Hypothalamus (tissue), 51 donors: ENCODE measurements at regions not wholly inside any gene's neighbourhood (a gene's known extent, or its start where the extent isn't known, plus 50 kb on each side); places are given as distances from the start of the nearest gene placed in this dataset.

Source experiments
- DNase-seq, 51 donors: peaks; one replicate each; lab custom pipeline; 2025; lab: John Stamatoyannopoulos, UW

DNA sequence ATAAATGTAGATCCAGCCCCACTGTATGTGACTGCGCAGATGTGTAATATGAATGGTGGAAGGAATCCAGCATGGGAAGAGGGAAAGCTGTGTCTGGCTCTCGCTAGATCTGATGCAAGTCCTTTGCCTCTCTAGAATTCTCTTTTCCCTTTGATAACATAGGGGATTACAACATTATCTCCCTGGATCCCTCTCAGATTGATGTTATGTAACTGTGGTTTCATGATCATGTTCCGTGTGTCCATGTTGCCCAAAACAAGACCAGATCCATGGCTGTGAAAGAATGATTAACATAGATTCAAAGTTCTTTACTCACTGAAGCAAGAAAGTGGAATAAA, 184.0 kb upstream of the UBL3 start:
- peak in 2 of 51 donors; percentile 3 to 53 for DNase-seq

GRCh38 chr13:30033681-30034457, 183.5 kb upstream of the UBL3 start:
- DNase-seq = peak in 5 of 51 donors; percentile 7 to 53 (median 16)

- no peak for DNase-seq
Observed at GRCh38 chr13:30032263-30032662, 181.8 kb upstream of the UBL3 start.

GRCh38 chr13:30031488-30031887, 181.1 kb upstream of the UBL3 start:
- no peak for DNase-seq

DNA sequence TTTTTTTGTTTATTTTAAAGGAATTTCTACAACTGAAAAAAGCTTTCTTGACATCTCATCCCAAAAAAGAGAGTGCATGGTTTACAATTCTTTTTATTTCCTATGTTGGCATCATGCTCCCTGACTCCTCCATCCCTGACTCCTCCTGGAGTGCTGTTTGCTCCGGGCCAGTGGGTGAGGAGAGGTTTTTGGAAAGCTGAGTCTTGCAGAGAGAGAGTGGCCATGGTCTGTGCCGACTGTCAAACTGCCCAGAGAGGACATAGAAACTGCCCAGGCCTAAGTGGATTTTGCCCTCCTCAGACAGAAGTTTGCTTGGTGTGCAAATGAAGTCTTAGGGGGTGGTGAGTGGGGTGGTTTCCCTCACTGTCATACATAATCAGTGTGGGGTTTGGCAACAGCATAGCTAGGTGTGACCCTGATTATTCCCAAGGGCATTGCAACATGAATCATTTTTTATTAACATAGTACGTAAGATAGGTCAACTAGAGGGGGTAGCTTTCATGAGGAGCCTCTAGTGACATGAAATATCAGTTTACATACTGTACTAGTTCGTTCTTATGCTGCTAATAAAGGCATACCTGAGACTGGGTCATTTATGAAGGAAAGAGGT, 179.8 kb upstream of the UBL3 start:
- DNase-seq = no peak

DNA sequence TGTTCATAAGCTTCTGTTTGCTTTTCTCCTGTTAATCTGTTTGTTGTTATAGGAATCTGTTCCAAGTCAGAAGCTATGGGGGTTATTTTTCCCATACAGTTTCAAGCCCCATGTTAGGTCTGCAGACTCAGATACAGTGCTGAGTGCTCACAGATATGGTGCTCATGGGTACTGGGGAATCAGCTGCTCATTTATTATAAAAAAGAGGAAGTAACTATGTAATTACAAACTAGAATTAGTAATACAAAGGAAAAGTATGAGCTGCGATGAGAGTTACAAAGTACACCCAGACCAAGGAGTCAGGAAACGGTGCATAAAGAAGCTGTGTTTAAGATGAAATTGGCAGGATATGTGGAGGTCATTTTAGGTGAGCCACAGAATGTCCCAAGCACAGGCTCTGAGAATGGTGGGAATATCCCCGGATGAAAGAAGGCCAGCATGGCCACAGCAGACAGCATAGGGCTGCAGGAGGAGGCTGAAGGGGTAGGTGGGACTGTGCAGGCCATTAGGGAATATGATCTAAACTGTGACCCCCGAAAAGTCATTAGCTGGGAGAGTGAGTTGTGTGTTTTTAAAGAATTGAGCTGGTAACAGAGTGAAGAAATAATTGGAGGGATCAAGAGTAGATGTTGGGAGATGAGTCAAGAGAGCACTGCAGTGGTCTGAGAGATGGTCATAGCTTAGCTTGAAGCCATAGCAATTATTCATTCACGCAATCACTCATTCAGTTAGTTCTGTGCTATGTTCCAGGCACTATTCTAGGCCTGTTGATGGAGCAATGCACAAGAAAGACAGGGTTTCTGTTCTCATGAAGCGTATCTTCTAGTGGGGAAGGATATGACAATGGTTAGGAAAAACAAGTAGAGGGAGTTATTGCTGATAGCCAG, 177.4 kb upstream of the UBL3 start:
- DNase-seq = no peak

DNA sequence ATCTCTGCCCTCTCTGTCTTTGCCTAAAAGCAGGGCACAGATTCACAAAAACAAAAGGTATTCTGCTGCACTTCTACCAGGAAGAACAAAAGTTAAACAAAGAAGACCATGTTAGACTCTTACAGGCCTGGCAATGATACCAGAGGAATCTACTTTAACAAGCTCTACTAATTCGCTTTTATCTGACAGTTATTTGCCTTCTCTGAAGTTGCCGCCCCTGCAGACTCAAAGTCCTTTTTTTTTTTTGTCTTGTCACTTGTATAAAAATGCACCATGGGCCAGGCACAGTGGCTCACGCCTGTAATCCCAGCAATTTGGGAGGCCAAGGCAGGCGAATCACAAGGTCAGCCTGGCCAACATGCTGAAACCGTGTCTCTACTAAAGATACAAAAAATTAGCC, 176.5 kb upstream of the UBL3 start:
- no peak for DNase-seq

- no peak for DNase-seq
Observed at GRCh38 chr13:30026093-30026492, 175.7 kb upstream of the UBL3 start.

DNA sequence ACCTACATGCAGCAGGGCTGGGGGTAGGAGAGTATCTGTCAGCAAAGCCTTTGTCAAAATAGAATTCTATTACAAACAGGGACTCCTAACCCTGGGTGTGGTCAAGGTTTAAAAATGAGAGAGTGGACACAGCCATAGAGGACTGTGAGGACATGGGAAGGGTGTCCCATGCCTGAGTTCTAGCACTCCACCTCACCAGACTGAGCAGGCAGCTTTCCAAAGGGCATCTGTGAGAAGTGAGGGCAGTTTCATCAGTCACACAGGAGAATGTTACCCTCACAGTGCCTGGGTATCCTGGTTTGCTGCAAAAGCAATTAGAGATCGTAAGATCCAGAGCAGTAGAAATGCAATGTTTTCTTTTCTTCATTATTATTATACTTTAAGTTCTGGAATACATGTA, 174.9 kb upstream of the UBL3 start:
- DNase-seq = no peak

DNA sequence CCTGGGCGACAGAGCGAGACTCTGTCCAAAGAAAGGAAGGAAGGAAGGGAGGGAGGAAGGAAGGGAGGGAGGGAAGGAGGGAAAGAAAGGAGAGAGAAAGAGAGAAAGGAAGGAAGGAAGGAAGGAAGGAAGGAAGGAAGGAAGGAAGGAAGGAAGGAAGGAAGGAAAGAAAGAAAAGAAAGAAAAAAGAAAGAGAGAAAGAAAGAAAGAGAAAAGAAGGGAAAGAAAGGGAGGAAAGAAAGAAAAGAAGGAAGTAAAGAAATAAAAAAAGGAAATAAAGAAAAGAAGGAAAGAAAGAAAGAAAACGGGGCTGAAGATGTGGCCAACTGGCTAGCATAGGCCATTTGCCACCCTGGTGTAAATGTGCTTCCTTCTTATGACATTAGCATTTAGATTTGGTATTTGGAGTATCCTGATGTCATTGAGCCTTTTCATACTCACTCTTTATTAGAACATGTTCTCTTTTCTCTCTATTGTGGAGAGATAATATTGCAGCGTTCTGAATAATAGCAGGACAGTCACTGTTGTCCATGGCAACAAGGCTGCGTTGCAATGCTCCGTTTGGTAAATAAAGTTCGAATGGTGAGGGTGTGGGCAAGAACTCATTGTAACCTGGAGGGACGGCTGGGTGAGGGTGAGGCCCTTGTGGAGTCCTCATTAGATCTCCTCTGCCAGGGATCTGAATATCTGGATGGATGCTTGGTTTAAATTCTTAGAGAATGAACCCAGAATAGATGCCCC, 173.9 kb upstream of the UBL3 start:
- DNase-seq = no peak

DNA sequence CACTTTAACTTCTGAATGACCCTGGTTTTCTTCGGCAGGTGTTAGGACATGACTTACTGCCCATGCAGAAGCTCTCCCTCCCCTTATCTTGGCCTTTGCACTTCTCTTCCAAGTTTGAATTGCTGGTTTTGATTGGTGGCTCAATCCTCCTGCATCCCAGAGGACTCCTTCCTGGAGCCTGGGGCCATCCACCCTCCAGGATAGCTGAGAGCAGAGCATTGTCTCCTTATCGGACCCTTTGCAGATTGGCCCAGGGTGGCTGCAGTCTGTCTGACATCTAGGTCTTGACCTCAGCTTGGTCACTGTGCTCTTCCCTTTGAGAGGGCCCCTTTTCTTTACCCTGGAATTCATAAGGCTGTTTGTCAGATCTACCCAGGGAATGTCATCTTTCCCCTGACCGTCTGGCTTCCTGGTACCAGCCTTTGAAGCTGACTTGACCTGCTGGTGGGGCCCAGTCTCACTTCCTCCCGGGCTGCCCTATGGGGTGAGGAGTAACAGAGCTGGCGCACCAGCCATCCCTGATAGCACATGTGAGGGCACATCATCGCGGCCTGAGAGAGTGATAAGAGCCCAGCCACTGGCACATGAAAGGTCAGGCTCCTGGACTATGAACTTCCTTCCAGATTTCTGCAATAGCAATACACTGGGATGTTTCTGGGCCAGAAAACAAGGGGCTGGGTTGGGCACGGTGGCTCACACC, 172.9 kb upstream of the UBL3 start:
- no peak for DNase-seq

DNA sequence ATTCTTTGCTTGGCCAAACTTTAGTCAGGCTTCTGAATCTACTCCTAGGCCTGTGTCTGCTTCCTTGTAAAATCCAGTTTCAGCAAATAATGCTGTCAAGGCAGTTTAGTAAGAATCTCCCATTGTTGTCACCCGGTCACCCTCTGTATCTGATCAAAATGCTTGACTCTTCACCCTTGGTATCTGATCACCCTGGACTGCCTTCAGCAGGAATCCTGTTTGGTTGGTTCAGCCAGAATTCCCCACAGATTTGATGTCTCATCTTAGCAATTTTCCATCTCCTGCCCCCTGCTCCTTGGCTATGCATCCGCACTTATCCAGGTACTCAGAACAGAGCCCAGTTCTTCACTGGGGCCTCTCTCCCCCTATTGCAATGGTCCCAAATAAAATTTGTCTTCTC, 172.4 kb upstream of the UBL3 start:
- no peak for DNase-seq

GRCh38 chr13:30022256-30022655, 171.8 kb upstream of the UBL3 start:
- DNase-seq = peak in 1 of 51 donors; percentile 44

DNA sequence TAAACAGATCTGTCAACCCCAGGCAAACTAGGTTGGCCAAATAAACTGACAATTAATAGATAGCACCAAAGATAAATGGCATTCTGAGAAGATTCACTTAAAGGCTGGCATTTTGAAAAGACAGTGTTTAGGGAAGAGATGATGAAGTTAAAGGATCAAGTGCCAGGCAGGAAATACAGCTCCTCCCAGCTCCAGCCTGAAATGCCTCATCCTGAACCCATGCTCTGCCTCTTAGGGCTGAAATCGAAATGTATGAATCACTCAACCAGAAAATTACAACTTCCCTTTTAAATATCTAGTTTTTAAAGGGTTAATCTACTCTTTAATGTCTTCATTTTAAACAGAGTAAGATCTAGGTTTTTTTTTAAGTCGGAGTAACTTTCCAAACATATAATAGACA, 171.2 kb upstream of the UBL3 start:
- no peak for DNase-seq

GRCh38 chr13:30020726-30021312, 170.4 kb upstream of the UBL3 start:
- no peak for DNase-seq

GRCh38 chr13:30019648-30020626, 169.5 kb upstream of the UBL3 start:
- peak in 3 of 51 donors; percentile 45 to 68 (median 45) for DNase-seq

- DNase-seq = peak in 5 of 51 donors; percentile 6 to 34 (median 22)
Observed at GRCh38 chr13:30017880-30018279, 167.5 kb upstream of the UBL3 start.

DNA sequence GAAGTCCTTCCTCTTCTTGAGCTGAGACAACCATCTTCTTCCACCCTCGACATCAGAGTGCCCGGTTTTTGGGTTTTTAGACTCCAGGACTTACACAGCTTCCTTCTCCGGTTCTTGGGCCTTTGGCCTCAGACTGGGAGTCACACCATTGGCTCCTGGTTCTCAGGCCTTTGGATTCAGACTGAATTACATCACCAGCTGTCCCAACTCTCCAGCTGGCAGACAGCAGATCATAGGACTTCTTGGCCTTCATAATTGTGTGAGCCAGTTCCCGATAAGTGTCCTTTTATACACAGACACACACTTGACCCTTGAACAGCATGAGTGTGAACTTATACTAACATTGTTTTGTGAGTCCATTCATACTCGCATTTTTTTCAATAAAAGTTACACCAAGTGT, 166.0 kb upstream of the UBL3 start:
- no peak for DNase-seq

DNA sequence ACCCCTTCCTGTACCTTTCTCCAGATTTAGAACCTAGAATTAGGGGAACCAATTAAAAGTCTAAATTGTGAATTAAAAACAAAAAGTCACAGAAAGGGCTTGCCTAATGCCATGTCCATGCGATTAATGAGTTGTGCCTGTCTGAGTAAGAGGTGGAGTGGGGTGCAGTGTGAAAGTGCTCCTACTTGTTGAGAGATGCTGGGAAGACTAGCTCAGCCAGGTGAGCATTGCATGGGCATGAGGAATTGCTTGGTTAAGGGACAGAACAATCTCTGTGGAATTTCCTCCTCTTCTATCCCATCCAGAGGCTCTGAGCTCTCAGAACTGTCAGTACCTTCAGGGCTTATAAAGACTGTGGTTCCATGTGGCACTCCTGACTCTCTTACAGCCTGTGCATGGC, 159.0 kb upstream of the UBL3 start:
- DNase-seq = no peak
